Caco-2 (cell line): ENCODE measurements at regions not wholly inside any gene's neighbourhood (a gene's known extent, or its start where the extent isn't known, plus 50 kb on each side); places are given as distances from the start of the nearest gene placed in this dataset.

Source experiments
- BruUV-seq: library from RNA; stranded (reverse); fragments of 400-500 nt; replicated peaks from 2 replicates; lab custom pipeline; 2021; lab: Mats Ljungman, UMichigan
- CTCF ChIA-PET: fragments of 300-600 bp; sonication (Branson Sonifier 250); formaldehyde crosslinking; loops from one replicate; lab custom pipeline; 2022; ENCODE audit warnings: antibody characterized with exemption; lab: Charles Lee
- POLR2A ChIA-PET: fragments of 300-600 bp; sonication (Branson Sonifier 250); formaldehyde crosslinking; loops from one replicate; lab custom pipeline; 2022; ENCODE audit warnings: antibody characterized with exemption; lab: Charles Lee
- DNase-seq, 2 experiments: peaks; one replicate each; pipeline versions ENCODE4 v3.0.0 to v3.0.0-alpha.2; 2020 to 2022
- H3K27me3 ChIP-seq: replicated peaks from 2 replicates; pipeline ENCODE4 v1.6.0; 2011; ENCODE audit warnings: low read length; ENCODE audit not compliant: control insufficient read depth, insufficient read depth
- H3K36me3 ChIP-seq: 2 replicates; pipeline ENCODE4 v1.5.1; 2011; ENCODE audit warnings: low read length; ENCODE audit not compliant: control insufficient read depth, insufficient read depth
- H3K4me1 ChIP-seq: fragments of 250-450 bp; sonication (Bioruptor Pico); 2 replicates; pipeline ENCODE4 v1.5.1; 2020; ENCODE audit warnings: mild to moderate bottlenecking
- H3K4me3 ChIP-seq: 2 replicates; pipeline ENCODE4 v1.5.1; 2011; ENCODE audit warnings: low read depth, mild to moderate bottlenecking, control low read depth, low read length
- H3K9me3 ChIP-seq: fragments of 250-450 bp; sonication (Bioruptor Pico); 2 replicates; pipeline ENCODE4 v1.5.1; 2020; ENCODE audit warnings: mild to moderate bottlenecking, moderate library complexity
- H3K27ac Mint-ChIP-seq: one replicate; pipeline ENCODE4 v1.8.0; 2022; ENCODE audit warnings: mixed read lengths; ENCODE audit not compliant: unreplicated experiment
- H3K27me3 Mint-ChIP-seq: one replicate; pipeline ENCODE4 v1.8.0; 2022; ENCODE audit warnings: mixed read lengths; ENCODE audit not compliant: insufficient read depth, unreplicated experiment
- H3K36me3 Mint-ChIP-seq: one replicate; pipeline ENCODE4 v1.8.0; 2022; ENCODE audit warnings: mild to moderate bottlenecking, mixed read lengths; ENCODE audit not compliant: insufficient read depth, unreplicated experiment
- H3K4me1 Mint-ChIP-seq: one replicate; pipeline ENCODE4 v1.8.0; 2022; ENCODE audit warnings: low read depth, mixed read lengths; ENCODE audit not compliant: unreplicated experiment
- H3K4me3 Mint-ChIP-seq: one replicate; pipeline ENCODE4 v1.8.0; 2022; ENCODE audit warnings: mild to moderate bottlenecking, moderate library complexity, mixed read lengths; ENCODE audit not compliant: unreplicated experiment
- H3K9me3 Mint-ChIP-seq: one replicate; pipeline ENCODE4 v1.8.0; 2022; ENCODE audit warnings: mixed read lengths; ENCODE audit not compliant: unreplicated experiment
- intact Hi-C: fragments of 100-400 bp; cut with micrococcal nuclease; formaldehyde crosslinking; loops from one replicate; pipeline ENCODE4 v1.10.0; 2022; ENCODE audit not compliant: unreplicated experiment
- TF ChIP-seq, protein P1 (sequence below), 2 experiments: fragments of 200-600 bp in 1 of 2; IDR thresholded peaks; 1 replicate in 1 of 2; 2 replicates in 1 of 2; pipeline versions ENCODE4 v1.5.1 to v1.8.0; 2011 to 2022; ENCODE audit warnings: antibody characterized with exemption in 1 of 2, control low read depth in 1 of 2, inconsistent platforms in 1 of 2, low read depth in 1 of 2, low read length in 1 of 2, mild to moderate bottlenecking in 1 of 2, moderate library complexity in 1 of 2; ENCODE audit not compliant: insufficient read depth in 1 of 2, severe bottlenecking in 1 of 2, unreplicated experiment in 1 of 2

DNA sequence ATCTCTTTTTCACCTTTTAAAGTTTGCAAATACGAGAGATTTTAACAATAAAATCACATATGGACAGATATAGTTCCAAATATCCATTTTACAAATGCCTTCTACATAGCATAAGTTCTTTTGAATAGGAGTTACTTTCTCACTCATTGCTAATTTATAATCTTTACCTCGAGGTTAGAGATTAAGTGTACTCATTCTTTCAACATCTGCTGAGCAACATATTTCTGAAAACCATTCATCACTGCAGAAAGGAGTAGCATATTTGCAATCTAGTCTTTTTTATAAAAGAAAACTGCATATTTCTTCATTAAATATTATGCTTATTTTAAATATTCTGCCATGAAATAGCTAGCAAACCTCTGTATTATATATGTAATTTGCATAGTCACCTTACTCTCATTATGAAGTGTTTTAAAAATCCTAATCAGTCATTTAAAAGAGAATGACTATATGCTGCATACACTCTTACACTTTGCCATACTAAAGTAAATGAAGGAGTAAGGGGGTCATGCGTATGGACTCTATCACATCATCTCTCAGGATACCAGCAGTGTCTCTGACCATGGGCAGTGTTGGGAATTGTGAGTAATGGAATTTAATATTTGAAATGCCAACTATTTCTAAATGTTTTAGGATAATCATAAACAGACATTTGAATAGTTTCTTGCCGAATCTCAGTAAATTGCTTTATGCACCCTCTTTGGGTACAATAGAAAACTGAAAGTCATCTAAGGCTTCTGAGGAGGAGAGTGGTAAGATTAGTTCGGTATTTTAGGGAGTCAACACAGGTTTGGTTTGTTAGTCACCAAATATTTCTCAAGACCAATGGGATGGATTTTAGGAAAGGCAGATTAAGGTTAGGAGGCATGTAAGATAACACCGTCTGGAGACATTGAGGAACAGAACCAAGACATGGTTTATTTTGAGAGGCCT lies 524.8 kb upstream of the ATP2B1 start:
- BruUV-seq, result no TSS peak
- H3K36me3 Mint-ChIP-seq, result no peaks in the 10 kb centered on the region
- H3K4me1 ChIP-seq, result peaks cover 8% of the 10 kb centered on the region

DNA sequence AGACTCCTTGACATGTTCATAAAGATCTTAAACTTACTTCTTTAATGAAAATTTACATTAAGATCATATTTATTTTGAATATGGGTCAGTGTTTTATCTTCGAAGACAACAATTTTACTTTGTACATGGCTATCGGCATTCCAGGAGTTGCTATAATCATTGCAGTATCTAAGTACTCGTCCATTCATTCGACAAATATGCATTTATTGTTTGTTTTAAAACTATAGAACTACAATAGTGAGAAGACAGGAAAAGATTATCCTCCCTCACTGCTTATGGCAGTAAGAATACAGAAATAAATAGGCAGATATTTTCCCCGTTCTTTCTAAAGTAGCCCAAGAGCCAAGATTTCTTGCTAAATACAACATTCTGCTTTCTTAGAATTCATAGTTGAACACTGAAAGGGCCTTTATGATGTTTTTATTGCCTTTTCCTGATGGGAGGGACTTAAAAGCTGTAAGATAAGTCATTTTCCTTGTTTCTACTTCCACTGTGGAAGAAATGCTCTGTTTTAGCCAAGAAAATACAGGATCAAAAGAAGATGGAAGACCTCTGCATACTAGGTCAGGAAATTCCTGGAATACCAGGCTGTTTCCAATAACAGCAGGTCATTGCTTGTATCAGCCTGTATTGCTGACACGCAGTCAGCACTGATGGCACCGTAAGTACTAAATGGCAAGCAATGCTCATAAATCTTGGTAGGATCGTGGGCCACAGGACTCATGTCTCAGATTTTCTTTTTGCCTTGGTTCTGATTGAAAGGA lies 521.0 kb upstream of the ATP2B1 start:
- POLR2A ChIA-PET, result no interaction called here
- peaks cover 11% of the 10 kb centered on the region for H3K4me1 Mint-ChIP-seq
- BruUV-seq, result no TSS peak

More for the DNA sequence above, 524.8 kb upstream of the ATP2B1 start:
- Histone ChIP-seq H3K27me3 (no peaks in the 10 kb centered on the region), H3K36me3 (no peaks in the 10 kb centered on the region), H3K4me3 (no peak overlapping the region), H3K9me3 (no peaks in the 10 kb centered on the region)
- Mint-ChIP-seq H3K9me3 (peaks cover 22% of the 10 kb centered on the region), H3K4me1 (peaks cover 11% of the 10 kb centered on the region), H3K27ac (no peak overlapping the region), H3K4me3 (no peak overlapping the region), H3K27me3 (no peaks in the 10 kb centered on the region)
- TF ChIP-seq, protein P1, sequence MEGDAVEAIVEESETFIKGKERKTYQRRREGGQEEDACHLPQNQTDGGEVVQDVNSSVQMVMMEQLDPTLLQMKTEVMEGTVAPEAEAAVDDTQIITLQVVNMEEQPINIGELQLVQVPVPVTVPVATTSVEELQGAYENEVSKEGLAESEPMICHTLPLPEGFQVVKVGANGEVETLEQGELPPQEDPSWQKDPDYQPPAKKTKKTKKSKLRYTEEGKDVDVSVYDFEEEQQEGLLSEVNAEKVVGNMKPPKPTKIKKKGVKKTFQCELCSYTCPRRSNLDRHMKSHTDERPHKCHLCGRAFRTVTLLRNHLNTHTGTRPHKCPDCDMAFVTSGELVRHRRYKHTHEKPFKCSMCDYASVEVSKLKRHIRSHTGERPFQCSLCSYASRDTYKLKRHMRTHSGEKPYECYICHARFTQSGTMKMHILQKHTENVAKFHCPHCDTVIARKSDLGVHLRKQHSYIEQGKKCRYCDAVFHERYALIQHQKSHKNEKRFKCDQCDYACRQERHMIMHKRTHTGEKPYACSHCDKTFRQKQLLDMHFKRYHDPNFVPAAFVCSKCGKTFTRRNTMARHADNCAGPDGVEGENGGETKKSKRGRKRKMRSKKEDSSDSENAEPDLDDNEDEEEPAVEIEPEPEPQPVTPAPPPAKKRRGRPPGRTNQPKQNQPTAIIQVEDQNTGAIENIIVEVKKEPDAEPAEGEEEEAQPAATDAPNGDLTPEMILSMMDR (IDR thresholded peaks at IDR 0.05; ENCODE audit: insufficient read depth in 1 of 2, low read depth in 1 of 2, low read length in 1 of 2, severe bottlenecking in 1 of 2, unreplicated experiment in 1 of 2), result no peak
- DNase-seq, result no peak
- ChIA-PET CTCF (no interaction called here), POLR2A (no interaction called here)
- intact Hi-C loops, result no loop called here

DNA sequence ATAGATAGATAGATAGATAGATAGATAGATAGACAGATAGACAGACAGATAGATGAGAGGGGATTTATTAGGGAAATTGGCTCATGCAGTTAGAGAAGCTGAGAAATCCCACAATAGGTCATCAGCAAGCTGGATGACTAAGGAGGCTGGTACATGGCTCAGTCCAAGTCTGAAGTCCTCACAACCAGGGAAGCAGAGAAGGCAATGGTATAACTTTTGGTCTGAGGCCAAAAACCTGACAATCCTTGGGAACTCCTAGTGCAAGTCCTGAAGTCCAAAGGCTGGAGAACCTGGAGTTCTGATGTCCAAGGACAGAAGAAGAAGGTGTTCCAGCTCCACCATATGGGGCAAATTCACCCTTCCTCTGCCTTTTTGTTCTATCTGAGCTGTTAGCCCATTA lies 517.6 kb upstream of the ATP2B1 start:
- Histone ChIP-seq H3K9me3 (no peaks in the 10 kb centered on the region), H3K36me3 (no peaks in the 10 kb centered on the region), H3K27me3 (no peaks in the 10 kb centered on the region), H3K4me3 (no peak overlapping the region), H3K4me1 (peaks cover 8% of the 10 kb centered on the region)
- ChIA-PET CTCF (no interaction called here), POLR2A (no interaction called here)
- no peaks in the 10 kb centered on the region for H3K27me3 Mint-ChIP-seq
- H3K36me3 Mint-ChIP-seq, result no peaks in the 10 kb centered on the region
- TF ChIP-seq, protein P1 (IDR thresholded peaks at IDR 0.05; ENCODE audit: insufficient read depth in 1 of 2, low read depth in 1 of 2, low read length in 1 of 2, severe bottlenecking in 1 of 2, unreplicated experiment in 1 of 2), result no peak
- intact Hi-C loops, result no loop called here
- no TSS peak for BruUV-seq
- no peaks in the 10 kb centered on the region for H3K9me3 Mint-ChIP-seq
- H3K4me3 Mint-ChIP-seq, result no peak overlapping the region
- H3K4me1 Mint-ChIP-seq, result no peaks in the 10 kb centered on the region
- no peak for DNase-seq
- H3K27ac Mint-ChIP-seq, result no peak overlapping the region

More for the DNA sequence above, 521.0 kb upstream of the ATP2B1 start:
- H3K27ac Mint-ChIP-seq, result no peak overlapping the region
- H3K4me3 Mint-ChIP-seq, result no peak overlapping the region
- Histone ChIP-seq H3K4me1 (peaks cover 8% of the 10 kb centered on the region), H3K27me3 (no peaks in the 10 kb centered on the region), H3K9me3 (no peaks in the 10 kb centered on the region), H3K36me3 (no peaks in the 10 kb centered on the region), H3K4me3 (no peak overlapping the region)
- H3K36me3 Mint-ChIP-seq, result no peaks in the 10 kb centered on the region
- H3K27me3 Mint-ChIP-seq, result no peaks in the 10 kb centered on the region
- intact Hi-C loops, result no loop called here
- peaks cover 11% of the 10 kb centered on the region for H3K9me3 Mint-ChIP-seq
- no peak for DNase-seq
- TF ChIP-seq, protein P1 (IDR thresholded peaks at IDR 0.05; ENCODE audit: insufficient read depth in 1 of 2, low read depth in 1 of 2, low read length in 1 of 2, severe bottlenecking in 1 of 2, unreplicated experiment in 1 of 2), result no peak
- CTCF ChIA-PET, result no interaction called here
